SK-N-SH treated with all-trans-retinoic acid at 6 μM for 48 hours (cell line): ENCODE measurements at regions not wholly inside any gene's neighbourhood (a gene's known extent, or its start where the extent isn't known, plus 50 kb on each side); places are given as distances from the start of the nearest gene placed in this dataset.

Experiments
- ATAC-seq: fragments of 200-7000 bp; cut with Tn5 transposase; 3 replicates; pipeline ENCODE4 v1.9.1; 2020; ENCODE audit warnings: mild to moderate bottlenecking, moderate library complexity
- ARNTL ChIP-seq: fragments of 450-650 bp; formaldehyde crosslinking; IDR thresholded peaks from 2 replicates; pipeline ENCODE4 v1.5.0; 2020; ENCODE audit warnings: low read depth, mild to moderate bottlenecking, moderate library complexity, borderline replicate concordance
- BACH2 ChIP-seq: fragments of 250-450 bp; sonication (Bioruptor Pico); IDR thresholded peaks from 2 replicates; pipeline ENCODE4 v1.9.0; 2021; ENCODE audit warnings: mild to moderate bottlenecking, borderline replicate concordance
- CSDC2 ChIP-seq: fragments of 250-450 bp; sonication (Bioruptor Pico); IDR thresholded peaks from 2 replicates; pipeline ENCODE4 v1.5.0; 2020; ENCODE audit warnings: mild to moderate bottlenecking, moderate library complexity
- ESRRG ChIP-seq: fragments of 250-450 bp; sonication (Bioruptor Pico); IDR thresholded peaks from 2 replicates; pipeline ENCODE4 v1.6.1; 2021; ENCODE audit warnings: mild to moderate bottlenecking
- GLIS3 ChIP-seq: fragments of 250-450 bp; sonication (Bioruptor Pico); IDR thresholded peaks from 2 replicates; pipeline ENCODE4 v1.5.0; 2020; ENCODE audit warnings: mild to moderate bottlenecking, moderate library complexity
- ISL1 ChIP-seq: fragments of 250-450 bp; sonication (Bioruptor Pico); IDR thresholded peaks from 2 replicates; pipeline ENCODE4 v2.1.2; 2022; ENCODE audit warnings: mild to moderate bottlenecking, moderate library complexity
- OSR1 ChIP-seq: fragments of 250-450 bp; sonication (Bioruptor Pico); IDR thresholded peaks from 2 replicates; pipeline ENCODE4 v1.8.0; 2022; ENCODE audit warnings: moderate library complexity, mild to moderate bottlenecking, inconsistent platforms
- PATZ1 ChIP-seq: fragments of 250-450 bp; sonication (Bioruptor Pico); IDR thresholded peaks from 2 replicates; pipeline ENCODE4 v1.8.0; 2020; ENCODE audit warnings: mild to moderate bottlenecking, moderate library complexity, borderline replicate concordance
- PPARA ChIP-seq: fragments of 250-450 bp; sonication (Bioruptor Pico); IDR thresholded peaks from 2 replicates; pipeline ENCODE4 v1.5.0; 2020; ENCODE audit warnings: mild to moderate bottlenecking, borderline replicate concordance
- RARB ChIP-seq: fragments of 250-450 bp; sonication (Bioruptor Pico); IDR thresholded peaks from 2 replicates; pipeline ENCODE4 v1.8.0; 2021; ENCODE audit warnings: mild to moderate bottlenecking, moderate library complexity
- SNAI2 ChIP-seq: fragments of 250-450 bp; sonication (Bioruptor Pico); IDR thresholded peaks from 2 replicates; pipeline ENCODE4 v1.5.0; 2020; ENCODE audit warnings: mild to moderate bottlenecking, moderate library complexity
- TCF4 ChIP-seq: fragments of 250-450 bp; sonication (Bioruptor Pico); IDR thresholded peaks from 2 replicates; pipeline ENCODE4 v1.8.0; 2021; ENCODE audit warnings: mild to moderate bottlenecking, moderate library complexity, borderline replicate concordance
- ZC3H10 ChIP-seq: fragments of 250-450 bp; sonication (Bioruptor Pico); IDR thresholded peaks from 2 replicates; pipeline ENCODE4 v1.5.1; 2021; ENCODE audit warnings: mild to moderate bottlenecking, moderate library complexity
- ZFP3 ChIP-seq: fragments of 250-450 bp; sonication (Bioruptor Pico); IDR thresholded peaks from 2 replicates; pipeline ENCODE4 v1.5.0; 2020; ENCODE audit warnings: mild to moderate bottlenecking, moderate library complexity
- ZFP30 ChIP-seq: fragments of 450-650 bp; formaldehyde crosslinking; IDR thresholded peaks from 2 replicates; pipeline ENCODE4 v1.5.0; 2022; ENCODE audit warnings: mild to moderate bottlenecking, moderate library complexity
- ZNF565 ChIP-seq: fragments of 450-650 bp; formaldehyde crosslinking; conservative IDR thresholded peaks from 2 replicates; pipeline ENCODE4 v1.5.0; 2020; ENCODE audit warnings: low read depth, mild to moderate bottlenecking, moderate library complexity
- ZNF70 ChIP-seq: fragments of 450-650 bp; formaldehyde crosslinking; IDR thresholded peaks from 2 replicates; pipeline ENCODE4 v1.5.0; 2020; ENCODE audit warnings: mild to moderate bottlenecking, moderate library complexity
- ZNF8 ChIP-seq: fragments of 450-650 bp; formaldehyde crosslinking; IDR thresholded peaks from 2 replicates; pipeline ENCODE4 v1.5.0; 2020; ENCODE audit warnings: mild to moderate bottlenecking, moderate library complexity
- TF ChIP-seq, protein P1 (sequence below): fragments of 250-450 bp; sonication (Bioruptor Pico); IDR thresholded peaks from 2 replicates; pipeline ENCODE4 v1.8.0; 2021; ENCODE audit warnings: low read depth, mild to moderate bottlenecking, moderate library complexity, borderline replicate concordance
- TF ChIP-seq, protein P2 (sequence below): fragments of 250-450 bp; sonication (Bioruptor Pico); IDR thresholded peaks from 2 replicates; pipeline ENCODE4 v1.5.1; 2021; ENCODE audit warnings: mild to moderate bottlenecking, moderate library complexity
- TF ChIP-seq, protein P3 (sequence below): fragments of 250-450 bp; sonication (Bioruptor Pico); IDR thresholded peaks from 2 replicates; pipeline ENCODE4 v1.5.0; 2020; ENCODE audit warnings: mild to moderate bottlenecking, moderate library complexity

DNA sequence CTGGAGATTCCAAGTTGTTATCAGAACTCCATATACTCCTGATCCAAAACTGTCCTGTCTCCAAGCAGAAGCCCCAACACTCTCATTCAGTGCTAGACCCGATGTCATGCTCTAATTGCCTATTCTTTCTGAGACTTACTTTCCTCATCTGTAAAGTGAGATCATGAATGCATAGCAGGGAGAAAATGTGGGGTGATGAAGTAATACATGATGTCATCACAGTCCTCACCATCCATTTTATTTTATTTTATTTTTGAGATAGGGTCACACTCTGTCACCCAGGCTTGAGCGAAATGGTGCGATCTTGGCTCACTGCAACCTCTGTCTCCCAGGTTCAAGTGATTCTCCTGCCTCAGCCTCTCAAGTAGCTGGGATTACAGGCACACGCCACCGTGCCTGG is 1554.0 kb upstream of the ADGRL3 start:
- no peak for ATAC-seq
- no peak for TF ChIP-seq RARB (CRISPR knock-in tag)
- TF ChIP-seq ZNF8 (CRISPR knock-in tag), result no peak
- TF ChIP-seq ZC3H10 (CRISPR knock-in tag), result no peak
- no peak for TF ChIP-seq PPARA (CRISPR knock-in tag)
- TF ChIP-seq OSR1 (CRISPR knock-in tag), result no peak
- TF ChIP-seq BACH2 (CRISPR knock-in tag), result no peak
- no peak for TF ChIP-seq CSDC2
- TF ChIP-seq ZFP30, result no peak
- TF ChIP-seq, protein P1, sequence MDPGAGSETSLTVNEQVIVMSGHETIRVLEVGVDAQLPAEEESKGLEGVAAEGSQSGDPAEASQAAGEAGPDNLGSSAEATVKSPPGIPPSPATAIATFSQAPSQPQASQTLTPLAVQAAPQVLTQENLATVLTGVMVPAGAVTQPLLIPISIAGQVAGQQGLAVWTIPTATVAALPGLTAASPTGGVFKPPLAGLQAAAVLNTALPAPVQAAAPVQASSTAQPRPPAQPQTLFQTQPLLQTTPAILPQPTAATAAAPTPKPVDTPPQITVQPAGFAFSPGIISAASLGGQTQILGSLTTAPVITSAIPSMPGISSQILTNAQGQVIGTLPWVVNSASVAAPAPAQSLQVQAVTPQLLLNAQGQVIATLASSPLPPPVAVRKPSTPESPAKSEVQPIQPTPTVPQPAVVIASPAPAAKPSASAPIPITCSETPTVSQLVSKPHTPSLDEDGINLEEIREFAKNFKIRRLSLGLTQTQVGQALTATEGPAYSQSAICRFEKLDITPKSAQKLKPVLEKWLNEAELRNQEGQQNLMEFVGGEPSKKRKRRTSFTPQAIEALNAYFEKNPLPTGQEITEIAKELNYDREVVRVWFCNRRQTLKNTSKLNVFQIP (CRISPR knock-in tag), result no peak
- TF ChIP-seq, protein P2, sequence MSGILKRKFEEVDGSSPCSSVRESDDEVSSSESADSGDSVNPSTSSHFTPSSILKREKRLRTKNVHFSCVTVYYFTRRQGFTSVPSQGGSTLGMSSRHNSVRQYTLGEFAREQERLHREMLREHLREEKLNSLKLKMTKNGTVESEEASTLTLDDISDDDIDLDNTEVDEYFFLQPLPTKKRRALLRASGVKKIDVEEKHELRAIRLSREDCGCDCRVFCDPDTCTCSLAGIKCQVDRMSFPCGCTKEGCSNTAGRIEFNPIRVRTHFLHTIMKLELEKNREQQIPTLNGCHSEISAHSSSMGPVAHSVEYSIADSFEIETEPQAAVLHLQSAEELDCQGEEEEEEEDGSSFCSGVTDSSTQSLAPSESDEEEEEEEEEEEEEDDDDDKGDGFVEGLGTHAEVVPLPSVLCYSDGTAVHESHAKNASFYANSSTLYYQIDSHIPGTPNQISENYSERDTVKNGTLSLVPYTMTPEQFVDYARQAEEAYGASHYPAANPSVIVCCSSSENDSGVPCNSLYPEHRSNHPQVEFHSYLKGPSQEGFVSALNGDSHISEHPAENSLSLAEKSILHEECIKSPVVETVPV, result no peak
- no peak for TF ChIP-seq ZNF70 (CRISPR knock-in tag)
- no peak for TF ChIP-seq ZFP3 (CRISPR knock-in tag)
- no peak for TF ChIP-seq PATZ1 (CRISPR knock-in tag)

- ATAC-seq, result no peak
- TF ChIP-seq TCF4 (CRISPR knock-in tag) (no peak), GLIS3 (CRISPR knock-in tag) (no peak), ZFP30 (no peak), ARNTL (CRISPR knock-in tag) (no peak), ZFP3 (CRISPR knock-in tag) (no peak), RARB (CRISPR knock-in tag) (no peak), CSDC2 (no peak), BACH2 (CRISPR knock-in tag) (no peak), ZNF565 (CRISPR knock-in tag) (no peak), ESRRG (CRISPR knock-in tag) (no peak), ZC3H10 (CRISPR knock-in tag) (no peak)
- TF ChIP-seq, protein P3, sequence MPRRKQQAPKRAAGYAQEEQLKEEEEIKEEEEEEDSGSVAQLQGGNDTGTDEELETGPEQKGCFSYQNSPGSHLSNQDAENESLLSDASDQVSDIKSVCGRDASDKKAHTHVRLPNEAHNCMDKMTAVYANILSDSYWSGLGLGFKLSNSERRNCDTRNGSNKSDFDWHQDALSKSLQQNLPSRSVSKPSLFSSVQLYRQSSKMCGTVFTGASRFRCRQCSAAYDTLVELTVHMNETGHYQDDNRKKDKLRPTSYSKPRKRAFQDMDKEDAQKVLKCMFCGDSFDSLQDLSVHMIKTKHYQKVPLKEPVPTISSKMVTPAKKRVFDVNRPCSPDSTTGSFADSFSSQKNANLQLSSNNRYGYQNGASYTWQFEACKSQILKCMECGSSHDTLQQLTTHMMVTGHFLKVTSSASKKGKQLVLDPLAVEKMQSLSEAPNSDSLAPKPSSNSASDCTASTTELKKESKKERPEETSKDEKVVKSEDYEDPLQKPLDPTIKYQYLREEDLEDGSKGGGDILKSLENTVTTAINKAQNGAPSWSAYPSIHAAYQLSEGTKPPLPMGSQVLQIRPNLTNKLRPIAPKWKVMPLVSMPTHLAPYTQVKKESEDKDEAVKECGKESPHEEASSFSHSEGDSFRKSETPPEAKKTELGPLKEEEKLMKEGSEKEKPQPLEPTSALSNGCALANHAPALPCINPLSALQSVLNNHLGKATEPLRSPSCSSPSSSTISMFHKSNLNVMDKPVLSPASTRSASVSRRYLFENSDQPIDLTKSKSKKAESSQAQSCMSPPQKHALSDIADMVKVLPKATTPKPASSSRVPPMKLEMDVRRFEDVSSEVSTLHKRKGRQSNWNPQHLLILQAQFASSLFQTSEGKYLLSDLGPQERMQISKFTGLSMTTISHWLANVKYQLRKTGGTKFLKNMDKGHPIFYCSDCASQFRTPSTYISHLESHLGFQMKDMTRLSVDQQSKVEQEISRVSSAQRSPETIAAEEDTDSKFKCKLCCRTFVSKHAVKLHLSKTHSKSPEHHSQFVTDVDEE (CRISPR knock-in tag), result no peak
Measured at GRCh38 chr4:59647011-59647410, 1553.1 kb upstream of the ADGRL3 start.

- no peak for ATAC-seq
- TF ChIP-seq, protein P3 (CRISPR knock-in tag), result no peak
- no peak for TF ChIP-seq ISL1
- TF ChIP-seq, protein P1 (CRISPR knock-in tag), result no peak
- TF ChIP-seq ZC3H10 (CRISPR knock-in tag), result no peak
- TF ChIP-seq GLIS3 (CRISPR knock-in tag), result no peak
- TF ChIP-seq ZFP3 (CRISPR knock-in tag), result no peak
- TF ChIP-seq BACH2 (CRISPR knock-in tag), result no peak
- no peak for TF ChIP-seq ZFP30
- no peak for TF ChIP-seq ARNTL (CRISPR knock-in tag)
- TF ChIP-seq ZNF8 (CRISPR knock-in tag), result no peak
- TF ChIP-seq ZNF70 (CRISPR knock-in tag), result no peak
- no peak for TF ChIP-seq TCF4 (CRISPR knock-in tag)
- no peak for TF ChIP-seq PATZ1 (CRISPR knock-in tag)
- no peak for TF ChIP-seq SNAI2 (CRISPR knock-in tag)
- no peak for TF ChIP-seq ZNF565 (CRISPR knock-in tag)
Measured at GRCh38 chr4:59647500-59647899, 1552.6 kb upstream of the ADGRL3 start.
